ENCODE measurements at regions not wholly inside any gene's neighbourhood (a gene's known extent, or its start where the extent isn't known, plus 50 kb on each side); places are given as distances from the start of the nearest gene placed in this dataset.

- TF ChIP-seq SUZ12 (IDR thresholded peaks at IDR 0.05): no peak
- no peak for TF ChIP-seq TARDBP (IDR thresholded peaks at IDR 0.05)
- no peak for TF ChIP-seq FOXM1 (IDR thresholded peaks at IDR 0.05; ENCODE audit: borderline replicate concordance)
- no peak for TF ChIP-seq HDGF (IDR thresholded peaks at IDR 0.05; ENCODE audit: borderline replicate concordance)
- no peak for TF ChIP-seq LEF1 (IDR thresholded peaks at IDR 0.05; ENCODE audit: borderline replicate concordance)
- no peak for TF ChIP-seq SP1 (IDR thresholded peaks at IDR 0.05)
- TF ChIP-seq CTBP1 (IDR thresholded peaks at IDR 0.05; ENCODE audit: borderline replicate concordance): no peak
- TF ChIP-seq ZNF384 (IDR thresholded peaks at IDR 0.05): no peak
- TF ChIP-seq NFRKB (IDR thresholded peaks at IDR 0.05): no peak
- TF ChIP-seq BHLHE40 (IDR thresholded peaks at IDR 0.05; ENCODE audit: borderline replicate concordance): no peak
- TF ChIP-seq L3MBTL2 (conservative IDR thresholded peaks at IDR 0.05): no peak
- TF ChIP-seq FOXA1 (IDR thresholded peaks at IDR 0.05): no peak
- no peak for TF ChIP-seq ARNT (IDR thresholded peaks at IDR 0.05)
- TF ChIP-seq PKNOX1 (IDR thresholded peaks at IDR 0.05): no peak
These were observed 58.9 kb upstream of the ZSWIM2 start for GRCh38 chr2:186907897-186908296.
